Mucosa of rectum (tissue), 2 donors: ENCODE measurements at regions not wholly inside any gene's neighbourhood (a gene's known extent, or its start where the extent isn't known, plus 50 kb on each side); places are given as distances from the start of the nearest gene placed in this dataset.

Experiments
- H3K27ac ChIP-seq, 2 donors: one replicate each; pipeline ENCODE4 v1.7.0; 2013; ENCODE audit warnings: inconsistent platforms in 2 of 2, low read depth in 2 of 2, low read length in 2 of 2
- H3K27me3 ChIP-seq, 2 donors: one replicate each; pipeline ENCODE4 v1.7.0; 2013; ENCODE audit warnings: low read length in 2 of 2; ENCODE audit not compliant: control insufficient read depth in 2 of 2, insufficient read depth in 2 of 2
- H3K36me3 ChIP-seq, 2 donors: one replicate each; pipeline ENCODE4 v1.7.0; 2013; ENCODE audit warnings: low read length in 2 of 2; ENCODE audit not compliant: control insufficient read depth in 2 of 2, insufficient read depth in 2 of 2
- H3K4me1 ChIP-seq, 2 donors: one replicate each; pipeline ENCODE4 v1.7.0; 2013; ENCODE audit warnings: low read length in 2 of 2, mild to moderate bottlenecking in 1 of 2; ENCODE audit not compliant: control insufficient read depth in 2 of 2, insufficient read depth in 2 of 2
- H3K4me3 ChIP-seq, 2 donors: one replicate each; pipeline ENCODE4 v1.7.0; 2013; ENCODE audit warnings: low read length in 2 of 2
- H3K9ac ChIP-seq, 2 donors: one replicate each; pipeline ENCODE4 v1.7.0; 2013; ENCODE audit warnings: low read length in 2 of 2, low read depth in 1 of 2, mild to moderate bottlenecking in 1 of 2
- H3K9me3 ChIP-seq, 2 donors: one replicate each; pipeline ENCODE4 v1.7.0; 2013; ENCODE audit warnings: low read length in 2 of 2; ENCODE audit not compliant: control insufficient read depth in 2 of 2
- donor health status: healthy.
- donor health status: Normal muscosa, but diverticular disease.

DNA sequence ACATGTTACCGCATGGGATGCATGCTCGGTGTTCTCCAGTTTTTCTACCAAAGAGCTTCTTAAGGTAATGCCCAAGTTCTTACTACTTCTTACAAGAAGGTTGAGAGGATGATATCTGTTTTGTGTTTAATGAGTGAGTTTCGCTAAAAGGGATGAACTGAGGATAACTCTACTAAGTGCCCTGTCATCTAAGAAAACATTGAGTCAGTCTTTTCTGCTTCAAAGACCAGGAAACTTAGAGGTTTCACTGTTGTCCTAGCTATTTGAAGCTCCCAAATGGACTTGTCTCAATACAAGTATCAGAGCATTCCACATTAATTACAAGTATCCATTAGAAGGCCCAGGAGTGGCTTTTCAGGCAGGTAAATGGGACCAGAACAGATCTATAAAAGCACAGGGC lies 296.2 kb downstream of the KBTBD8 start:
- H3K27me3 ChIP-seq = no peaks in the 10 kb centered on the region

DNA sequence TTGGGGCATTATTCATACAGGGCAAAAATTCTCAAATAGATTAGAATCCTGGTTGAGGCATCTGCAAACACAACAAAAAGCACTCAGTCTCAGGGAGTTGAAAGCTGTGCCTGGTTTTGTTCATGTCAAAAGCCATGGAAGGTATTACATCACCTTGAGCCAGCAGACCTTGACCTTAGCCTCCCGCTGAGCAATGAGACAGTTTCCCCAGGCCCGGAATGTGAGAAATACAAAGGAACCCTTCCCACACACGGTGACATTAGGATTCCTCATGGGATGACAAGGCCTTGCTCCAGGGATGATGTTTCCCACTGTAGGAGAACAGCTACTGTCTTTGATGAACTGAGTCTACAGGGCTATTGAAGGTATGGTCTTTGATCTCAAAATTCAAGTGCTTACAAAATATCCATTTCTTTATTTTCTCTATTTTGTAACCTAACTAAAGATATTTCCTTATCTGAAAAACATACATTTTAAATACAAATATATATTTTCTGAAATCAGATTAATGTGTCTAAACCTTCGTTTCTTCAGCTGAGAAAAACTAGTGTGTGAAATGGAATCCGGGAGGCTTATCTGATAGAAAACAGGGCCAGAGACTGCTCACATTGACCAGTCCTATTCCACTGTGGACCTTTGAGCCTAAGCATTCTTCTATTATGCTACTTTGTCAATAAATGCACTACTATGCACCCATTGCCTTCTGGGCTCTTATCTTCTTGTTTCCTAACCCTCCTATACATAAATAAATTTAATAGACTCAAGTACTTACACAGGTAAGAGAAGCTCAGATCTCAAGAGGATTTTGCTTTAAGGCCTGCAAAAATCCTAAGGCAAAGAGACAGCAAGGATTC lies 298.2 kb downstream of the KBTBD8 start:
- H3K27ac ChIP-seq = no peak overlapping the region
- no peaks in the 10 kb centered on the region for H3K36me3 ChIP-seq
- no peaks in the 10 kb centered on the region for H3K9me3 ChIP-seq
- no peaks in the 10 kb centered on the region for H3K27me3 ChIP-seq
- no peak overlapping the region for H3K4me3 ChIP-seq
- no peak overlapping the region for H3K9ac ChIP-seq
- H3K4me1 ChIP-seq = peaks cover 0 to 3% of the 10 kb centered on the region in 2 donors

More for the DNA sequence above, 296.2 kb downstream of the KBTBD8 start:
- no peak overlapping the region for H3K4me3 ChIP-seq
- no peaks in the 10 kb centered on the region for H3K36me3 ChIP-seq
- H3K4me1 ChIP-seq = peaks cover 0 to 3% of the 10 kb centered on the region in 2 donors
- no peak overlapping the region for H3K27ac ChIP-seq
- no peaks in the 10 kb centered on the region for H3K9me3 ChIP-seq
- no peak overlapping the region for H3K9ac ChIP-seq

DNA sequence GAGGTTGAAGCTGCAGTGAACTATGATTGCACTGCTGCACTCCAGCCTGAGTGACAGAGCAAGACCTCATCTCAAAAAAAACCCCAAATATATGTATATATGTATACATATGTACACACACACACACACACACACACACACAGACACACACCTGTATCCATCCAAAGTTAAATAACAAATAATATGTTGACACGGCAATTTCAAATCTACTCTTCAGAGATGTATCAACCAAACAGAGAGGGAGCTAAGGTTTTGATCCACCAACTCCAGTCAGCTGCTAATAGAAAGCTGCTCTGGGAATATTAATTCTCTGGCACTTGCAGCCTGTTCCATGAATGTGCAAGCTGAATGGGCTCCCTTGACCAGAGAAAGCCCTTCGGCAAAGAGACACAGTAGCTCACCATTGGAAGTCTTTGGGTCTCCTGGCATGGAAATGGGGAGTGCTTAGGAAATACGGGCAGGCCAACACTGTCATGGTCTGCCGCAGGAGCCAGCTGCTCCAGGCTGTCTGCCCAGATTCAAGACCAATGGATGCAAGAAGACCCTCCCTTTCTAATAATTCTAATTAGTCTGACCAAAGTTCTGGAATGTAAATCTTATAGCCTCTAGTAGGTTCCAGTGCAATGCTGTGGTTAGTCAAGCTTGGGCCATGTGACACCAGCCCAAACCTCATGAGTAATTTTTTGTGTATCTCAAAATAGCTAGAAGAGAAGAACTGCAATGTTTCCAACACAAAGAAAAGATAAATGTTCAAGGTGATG lies 299.8 kb downstream of the KBTBD8 start:
- no peaks in the 10 kb centered on the region for H3K9me3 ChIP-seq
- H3K4me1 ChIP-seq = peaks cover 0 to 2% of the 10 kb centered on the region in 2 donors
- no peaks in the 10 kb centered on the region for H3K36me3 ChIP-seq
- H3K27me3 ChIP-seq = no peaks in the 10 kb centered on the region
- no peak overlapping the region for H3K4me3 ChIP-seq
- H3K27ac ChIP-seq = no peak overlapping the region
- H3K9ac ChIP-seq = no peak overlapping the region

DNA sequence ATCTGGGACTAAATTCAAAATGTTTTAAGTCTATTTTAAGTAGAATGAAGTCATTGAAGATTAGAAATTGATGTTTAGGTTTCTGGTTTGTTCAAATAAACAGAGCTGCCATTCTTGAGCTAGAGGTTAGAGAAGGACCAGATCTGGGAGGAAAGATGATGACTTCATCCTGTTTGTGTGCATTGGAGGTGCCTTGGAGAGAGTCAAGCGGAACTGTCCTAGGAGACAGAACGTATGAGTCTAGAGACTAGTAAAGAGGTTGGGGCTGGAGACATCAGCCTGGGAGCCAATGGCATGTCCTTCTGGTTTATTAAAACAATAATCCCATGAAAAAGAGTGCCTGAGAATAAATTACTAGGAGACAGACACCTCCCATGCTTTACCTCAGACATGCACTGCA lies 303.4 kb downstream of the KBTBD8 start:
- H3K27me3 ChIP-seq = no peaks in the 10 kb centered on the region
- H3K27ac ChIP-seq = no peak overlapping the region
- no peak overlapping the region for H3K4me3 ChIP-seq
- no peaks in the 10 kb centered on the region for H3K9me3 ChIP-seq
- no peak overlapping the region for H3K9ac ChIP-seq
- H3K4me1 ChIP-seq = no peaks in the 10 kb centered on the region
- no peaks in the 10 kb centered on the region for H3K36me3 ChIP-seq

DNA sequence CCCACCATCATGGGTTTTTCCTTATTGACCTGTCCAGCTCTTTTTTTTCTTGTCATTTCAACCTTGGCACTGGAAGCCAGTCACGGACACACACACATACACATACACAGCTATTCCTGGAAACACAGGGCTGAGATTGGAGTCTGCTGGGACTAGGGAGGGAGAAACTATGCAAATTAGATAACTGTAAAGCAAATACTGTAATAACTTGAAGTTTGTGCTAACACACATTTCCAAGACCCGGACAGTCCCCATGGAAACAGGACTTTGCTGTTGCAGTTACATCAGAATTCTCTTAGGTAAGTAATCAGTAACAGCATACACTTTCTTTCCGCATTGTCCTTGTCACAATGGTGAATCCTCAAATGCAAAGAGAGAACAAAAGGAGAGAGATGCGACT lies 304.4 kb downstream of the KBTBD8 start:
- Histone ChIP-seq H3K36me3 (no peaks in the 10 kb centered on the region), H3K4me1 (no peaks in the 10 kb centered on the region)

GRCh38 chr3:67305160-67305559 lies 307.1 kb downstream of the KBTBD8 start:
- Histone ChIP-seq H3K36me3 (no peaks in the 10 kb centered on the region), H3K9ac (no peak overlapping the region), H3K4me3 (no peak overlapping the region), H3K27me3 (no peaks in the 10 kb centered on the region), H3K9me3 (no peaks in the 10 kb centered on the region), H3K27ac (no peak overlapping the region), H3K4me1 (no peaks in the 10 kb centered on the region)

More for the DNA sequence above, 304.4 kb downstream of the KBTBD8 start:
- Histone ChIP-seq H3K4me3 (no peak overlapping the region), H3K27ac (no peak overlapping the region), H3K9ac (no peak overlapping the region), H3K27me3 (no peaks in the 10 kb centered on the region), H3K9me3 (no peaks in the 10 kb centered on the region)

GRCh38 chr3:67305922-67306321 lies 307.8 kb downstream of the KBTBD8 start:
- Histone ChIP-seq H3K27ac (no peak overlapping the region), H3K9ac (no peak overlapping the region), H3K4me1 (no peaks in the 10 kb centered on the region), H3K27me3 (no peaks in the 10 kb centered on the region), H3K36me3 (no peaks in the 10 kb centered on the region), H3K4me3 (no peak overlapping the region), H3K9me3 (no peaks in the 10 kb centered on the region)

GRCh38 chr3:67311440-67311839 lies 313.3 kb downstream of the KBTBD8 start:
- H3K4me1 ChIP-seq = no peaks in the 10 kb centered on the region
- no peak overlapping the region for H3K9ac ChIP-seq
- no peaks in the 10 kb centered on the region for H3K9me3 ChIP-seq
- no peak overlapping the region for H3K4me3 ChIP-seq
- no peaks in the 10 kb centered on the region for H3K27me3 ChIP-seq
- H3K36me3 ChIP-seq = no peaks in the 10 kb centered on the region
- no peak overlapping the region for H3K27ac ChIP-seq

- Histone ChIP-seq H3K27me3 (no peaks in the 10 kb centered on the region), H3K27ac (no peak overlapping the region), H3K4me3 (no peak overlapping the region), H3K9me3 (no peaks in the 10 kb centered on the region), H3K4me1 (no peaks in the 10 kb centered on the region), H3K9ac (no peak overlapping the region), H3K36me3 (no peaks in the 10 kb centered on the region)
These were observed 314.0 kb downstream of the KBTBD8 start for GRCh38 chr3:67312155-67312554.

DNA sequence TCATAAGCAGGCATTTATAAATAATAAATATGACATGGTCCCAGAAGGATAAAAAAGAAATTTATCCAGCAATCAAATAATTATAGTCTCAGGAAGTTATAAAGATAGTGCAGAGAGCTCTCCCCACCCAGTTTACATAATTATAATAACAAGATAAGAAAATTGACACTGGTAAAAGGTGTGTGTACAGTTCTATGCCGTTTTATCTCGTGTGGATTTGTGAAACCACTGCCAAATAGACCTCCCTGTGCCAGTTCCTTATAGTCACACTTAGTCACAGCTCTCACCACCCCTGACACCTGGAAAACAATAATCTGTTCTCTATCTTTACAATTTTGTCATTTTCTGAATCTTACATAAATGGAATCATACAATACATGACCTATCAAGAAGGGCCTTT lies 320.1 kb downstream of the KBTBD8 start:
- H3K4me3 ChIP-seq = no peak overlapping the region
- no peaks in the 10 kb centered on the region for H3K36me3 ChIP-seq
- no peak overlapping the region for H3K9ac ChIP-seq
- no peaks in the 10 kb centered on the region for H3K4me1 ChIP-seq
- no peaks in the 10 kb centered on the region for H3K9me3 ChIP-seq
- H3K27ac ChIP-seq = no peak overlapping the region
- H3K27me3 ChIP-seq = no peaks in the 10 kb centered on the region
